ENCODE measurements at regions not wholly inside any gene's neighbourhood (a gene's known extent, or its start where the extent isn't known, plus 50 kb on each side); places are given as distances from the start of the nearest gene placed in this dataset.

DNA sequence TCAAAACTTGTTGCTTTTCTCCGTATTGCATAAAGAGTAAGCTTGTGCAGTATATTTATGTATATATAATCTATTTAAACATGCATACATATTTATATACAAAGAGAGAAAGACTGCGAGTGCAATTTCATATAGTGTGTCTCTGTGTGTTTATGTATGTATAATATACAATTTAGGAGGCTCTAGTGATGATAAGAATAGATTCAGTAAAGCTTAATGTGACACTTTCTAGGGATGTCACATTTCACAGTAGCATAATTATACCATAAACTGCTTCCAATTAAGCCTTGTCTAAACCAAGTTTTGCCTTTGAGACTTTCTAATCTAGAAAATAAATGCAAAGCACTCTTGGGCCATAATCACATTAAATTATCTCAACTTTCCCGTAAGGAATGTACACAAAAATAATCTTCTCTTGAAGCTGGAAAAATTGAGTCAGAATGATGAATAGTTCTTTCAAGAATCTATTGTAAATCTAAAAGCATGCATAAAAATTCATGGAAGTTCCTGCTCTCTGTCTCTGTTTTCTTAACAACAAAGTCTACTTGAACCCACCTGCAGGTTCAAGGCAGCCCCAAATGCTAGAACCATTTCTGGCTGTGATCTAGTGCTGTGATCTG lies 114.1 kb upstream of the NPY2R start:
- no peak for DNase-seq (ENCODE audit: low spot score)

DNA sequence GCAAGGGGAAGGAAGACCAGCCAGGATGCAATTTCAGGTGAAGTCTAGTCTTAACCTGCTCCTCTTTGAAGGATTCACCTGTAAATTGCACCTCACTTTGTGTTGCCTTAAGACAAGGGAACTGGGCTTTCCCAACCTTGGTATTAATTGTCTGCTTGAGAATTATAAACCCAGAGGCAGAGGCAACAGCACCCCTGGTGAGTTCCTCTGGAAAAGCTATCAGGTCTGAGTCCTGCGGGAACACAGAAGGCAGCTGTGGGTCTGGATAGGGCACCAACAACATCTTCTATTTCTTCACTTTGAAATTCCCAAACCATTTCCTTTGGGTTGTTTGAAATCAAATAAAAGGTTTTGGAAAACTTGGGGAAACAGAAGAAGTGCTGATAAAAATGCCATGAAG lies 109.2 kb upstream of the NPY2R start:
- DNase-seq (ENCODE audit: low spot score) = no peak

DNA sequence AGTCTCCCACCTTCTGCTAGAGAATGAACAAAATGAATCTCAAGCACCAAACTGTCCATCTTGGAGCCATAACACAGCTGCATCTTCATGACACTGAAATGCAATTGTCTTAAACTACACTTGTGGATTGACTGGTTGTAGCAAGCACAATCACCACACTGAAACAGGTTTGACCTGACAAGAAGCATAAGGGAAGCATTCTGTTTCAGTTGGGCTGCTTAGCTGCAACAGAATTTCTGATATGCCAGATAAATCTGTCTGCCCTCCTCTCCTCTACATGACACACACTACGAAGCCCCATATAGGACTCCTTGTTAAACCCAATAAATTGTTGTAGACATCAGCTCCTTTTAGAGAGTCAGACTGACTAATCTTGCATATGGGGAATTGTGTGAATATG lies 101.8 kb upstream of the NPY2R start:
- no peak for DNase-seq (ENCODE audit: low spot score)

DNA sequence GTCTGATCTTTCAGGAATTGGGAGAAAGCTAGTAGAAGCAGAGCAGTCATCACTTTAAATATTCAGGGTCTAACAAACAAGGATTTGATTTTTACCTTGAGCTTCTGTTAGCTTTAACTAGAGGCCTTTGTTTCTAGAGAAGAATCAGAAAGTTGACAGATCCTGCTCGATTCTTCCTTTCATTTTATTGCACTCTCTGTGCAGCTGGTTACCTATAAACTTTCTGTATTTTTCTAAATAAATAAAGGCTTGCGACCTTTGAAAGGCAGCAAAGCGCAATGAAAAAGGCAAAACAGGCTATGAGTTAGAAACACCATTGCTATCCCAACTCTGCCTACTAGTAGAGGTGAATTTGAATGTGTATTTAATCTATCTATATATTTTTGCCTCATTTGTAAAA lies 101.4 kb upstream of the NPY2R start:
- no peak for DNase-seq (ENCODE audit: low spot score)

DNA sequence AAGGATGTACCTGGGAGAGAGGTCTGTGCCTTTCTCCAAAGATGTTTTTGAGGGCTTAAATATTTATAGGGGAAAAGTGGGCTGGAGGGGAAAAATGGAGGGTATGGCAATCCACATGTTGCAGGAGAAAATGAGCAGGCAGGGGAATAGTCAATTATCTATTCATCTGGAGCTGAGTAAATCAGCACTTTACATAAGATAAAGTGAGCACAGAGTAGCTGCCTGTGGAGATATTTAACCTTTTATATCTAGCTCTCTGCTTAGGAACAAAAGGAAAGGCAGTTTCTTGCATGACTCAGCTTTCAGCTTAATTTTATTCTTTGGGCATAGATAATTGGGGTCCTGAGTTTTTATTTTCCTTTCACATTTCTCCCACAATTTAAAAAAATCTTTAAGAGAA lies 93.6 kb upstream of the NPY2R start:
- no peak for DNase-seq (ENCODE audit: low spot score)

DNA sequence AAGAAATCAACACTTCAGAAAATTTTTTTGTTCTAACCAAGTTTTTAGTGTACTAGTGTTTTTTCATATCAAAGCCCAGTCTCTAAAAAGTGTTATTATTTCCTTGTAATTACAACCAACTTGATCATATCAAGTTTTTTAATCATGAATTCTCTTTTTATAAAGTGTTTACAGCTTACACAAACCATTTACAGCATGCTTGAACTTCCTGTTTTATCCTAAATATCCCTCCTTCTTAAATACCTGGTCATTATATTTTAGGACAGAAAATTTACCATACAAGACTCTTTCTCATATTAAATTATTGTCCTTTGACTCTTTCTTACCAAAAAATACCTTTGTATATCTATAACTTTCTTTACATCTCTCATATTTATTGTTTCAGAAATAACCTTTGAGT lies 89.4 kb upstream of the NPY2R start:
- DNase-seq (ENCODE audit: low spot score) = no peak

DNA sequence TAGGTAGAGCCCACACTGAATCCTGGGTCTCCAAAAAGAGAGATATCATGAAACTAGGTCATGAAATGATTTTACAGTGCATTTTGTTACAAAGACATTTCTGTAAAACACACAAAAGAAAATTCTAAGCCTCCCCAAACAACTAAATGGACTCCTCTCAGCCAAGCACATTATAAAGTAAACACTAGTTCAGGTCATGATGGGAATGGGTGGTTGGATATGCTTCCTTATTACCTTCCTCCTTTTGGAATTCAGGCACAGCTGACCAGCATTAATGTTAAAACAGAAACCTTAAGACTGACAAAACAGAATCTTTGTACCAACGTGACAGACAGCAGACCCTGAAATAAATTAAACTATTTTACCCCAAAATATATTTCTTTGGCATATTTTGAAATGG lies 87.9 kb upstream of the NPY2R start:
- DNase-seq (ENCODE audit: low spot score) = no peak

DNA sequence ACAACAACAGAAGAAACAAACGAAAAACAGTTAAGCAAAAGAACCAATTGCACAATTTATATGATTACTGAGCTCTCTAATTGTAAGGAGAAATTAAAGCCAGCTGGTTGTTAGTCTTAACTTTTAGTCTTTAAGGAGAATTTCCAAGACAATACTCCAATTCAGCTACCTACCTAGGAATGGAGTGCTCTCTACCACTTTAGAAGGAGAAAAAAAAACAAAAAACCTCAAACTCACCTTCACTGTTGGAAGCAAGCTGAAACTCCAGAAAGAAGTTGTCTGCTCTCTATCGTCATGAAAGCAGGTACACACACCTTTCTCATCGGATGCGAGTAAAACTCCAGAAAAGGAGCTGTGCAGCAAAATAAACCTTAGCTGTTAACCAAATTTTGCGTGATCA lies 86.1 kb upstream of the NPY2R start:
- DNase-seq (ENCODE audit: low spot score) = no peak

DNA sequence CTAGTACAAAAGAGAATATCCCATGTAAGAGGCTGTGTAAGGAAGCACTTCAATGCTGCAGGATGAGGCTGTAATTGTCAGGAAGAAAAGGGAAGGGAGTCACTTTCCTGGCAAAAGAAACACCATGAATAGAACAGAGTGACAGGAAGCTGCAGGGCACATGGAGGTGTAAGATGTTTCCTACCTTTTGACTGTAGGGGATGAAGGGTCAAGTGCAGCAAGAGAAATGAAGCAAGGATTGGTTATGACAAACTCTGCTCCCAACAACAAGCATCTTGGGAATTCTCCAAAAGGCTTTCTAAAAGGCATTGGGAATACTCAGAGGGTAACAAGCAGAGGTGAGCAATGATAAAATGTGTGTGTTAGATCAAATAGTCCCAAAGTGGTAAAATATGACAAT lies 74.3 kb upstream of the NPY2R start:
- no peak for DNase-seq (ENCODE audit: low spot score)

DNA sequence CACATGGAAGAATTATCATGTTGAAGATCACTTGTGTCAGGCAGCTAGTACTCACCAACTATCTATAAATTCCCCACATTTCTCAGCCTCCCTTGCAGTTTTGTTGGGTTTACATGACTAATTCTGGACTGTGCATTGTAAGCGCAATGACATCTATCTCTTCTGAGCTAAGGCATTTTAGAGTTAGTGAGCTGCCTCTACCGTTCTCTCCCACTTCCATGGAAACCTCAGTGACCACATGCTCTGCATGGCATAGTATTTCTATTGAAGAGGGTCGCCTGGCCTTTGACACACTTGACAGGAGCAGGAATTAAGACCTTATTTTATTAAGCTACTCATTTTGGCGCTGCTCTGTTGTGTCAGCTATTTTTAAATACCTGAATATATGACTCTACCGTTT lies 67.5 kb upstream of the NPY2R start:
- DNase-seq (ENCODE audit: low spot score) = no peak

DNA sequence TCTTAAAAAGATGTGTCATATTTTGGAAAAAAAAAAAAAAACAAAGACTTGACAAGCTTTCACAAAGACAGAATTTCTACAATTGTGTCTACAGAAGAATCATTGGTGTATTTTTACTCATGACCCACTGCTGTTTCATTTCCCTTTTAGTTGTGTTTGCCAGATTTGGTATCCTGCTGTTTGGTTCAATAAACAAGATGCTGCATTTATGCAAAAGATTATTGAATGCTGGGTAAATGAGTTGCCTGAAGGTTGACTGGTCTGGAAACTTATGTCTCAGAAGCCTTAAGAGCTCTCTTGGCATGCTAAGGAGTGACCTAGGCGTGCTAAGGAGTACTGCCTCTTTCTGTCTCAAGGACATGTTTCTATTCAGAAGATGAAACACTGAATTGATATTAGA lies 64.9 kb upstream of the NPY2R start:
- no peak for DNase-seq (ENCODE audit: low spot score)

Data from CD4-positive, alpha-beta T cell treated with Interleukin-6 at 100 ng/mL for 8 hours (primary cell).